ENCODE measurements at regions not wholly inside any gene's neighbourhood (a gene's known extent, or its start where the extent isn't known, plus 50 kb on each side); places are given as distances from the start of the nearest gene placed in this dataset.

GRCh38 chr2:236499691-236500578 is 69.7 kb upstream of the ACKR3 start:
- Histone ChIP-seq H3K9me3 (ENCODE audit: low read length) (no peaks in the 10 kb centered on the region), H3K4me1 (ENCODE audit: insufficient read depth, low read length) (no peaks in the 10 kb centered on the region), H3K36me3 (replicated peaks in 1 of 2; ENCODE audit: control insufficient read depth in 1 of 2, insufficient read depth in 2 of 2, low read length in 2 of 2) (no peaks in the 10 kb centered on the region), H2AFZ (ENCODE audit: low read length) (no peak overlapping the region), H3K79me2 (ENCODE audit: insufficient read depth, low read length) (no peaks in the 10 kb centered on the region), H4K20me1 (ENCODE audit: insufficient read depth, low read length) (no peaks in the 10 kb centered on the region), H3K27ac (ENCODE audit: extremely low read length, insufficient read depth, low read length) (no peak overlapping the region), H3K4me3 (replicated peaks in 1 of 3; ENCODE audit: insufficient read depth in 1 of 3, low read depth in 2 of 3, low read length in 3 of 3) (no peak overlapping the region), H3K9ac (ENCODE audit: insufficient read depth, low read depth, low read length) (no peak overlapping the region), H3K27me3 (ENCODE audit: control insufficient read depth in 1 of 2, insufficient read depth in 2 of 2, low read length in 2 of 2) (peaks cover 2 to 24% of the 10 kb centered on the region in 2 experiments), H3K4me2 (ENCODE audit: low read depth, low read length) (no peak overlapping the region)
- in situ Hi-C loops (cut with HindIII; ENCODE audit: extremely low pct_ligation_motif_present, low pct_unique_long_range_greater_than_20kb) (no loop called here), intact Hi-C loops (cut with micrococcal nuclease; ENCODE audit: unreplicated experiment) (no loop called here)
- CTCF ChIA-PET (ENCODE audit: low intra/inter-chr PET ratio, low total read pairs): no interaction called here
- FAIRE-seq (no peak), ATAC-seq (no peak), DNase-seq (ENCODE audit: low spot score) (no peak)
- WGBS (ENCODE audit: low lambda C conversion rate): 18% methylated on average over 14 of the region's 14 CpGs
- POLR2A ChIA-PET: no interaction called here
- no TSS peak for BruUV-seq (replicated peaks)
- TF ChIP-seq ZFP62 (CRISPR knock-in tag; IDR thresholded peaks at IDR 0.05): no peak
- TF ChIP-seq CREB1 (IDR thresholded peaks at IDR 0.05): peak; percentile 89
- no peak for TF ChIP-seq CREB1 (CRISPR knock-in tag; IDR thresholded peaks at IDR 0.05)

GRCh38 chr2:236501026-236501425 is 68.6 kb upstream of the ACKR3 start:
- ATAC-seq: no peak
- H3K36me3 ChIP-seq (replicated peaks in 1 of 2; ENCODE audit: control insufficient read depth in 1 of 2, insufficient read depth in 2 of 2, low read length in 2 of 2): no peaks in the 10 kb centered on the region
- POLR2A ChIA-PET: no interaction called here
- H3K9me3 ChIP-seq (ENCODE audit: low read length): no peaks in the 10 kb centered on the region
- H3K27ac ChIP-seq (ENCODE audit: extremely low read length, insufficient read depth, low read length): no peak overlapping the region
- no peaks in the 10 kb centered on the region for H3K79me2 ChIP-seq (ENCODE audit: insufficient read depth, low read length)
- DNase-seq (ENCODE audit: low spot score): no peak
- H3K4me1 ChIP-seq (ENCODE audit: insufficient read depth, low read length): no peaks in the 10 kb centered on the region
- no peak overlapping the region for H3K4me2 ChIP-seq (ENCODE audit: low read depth, low read length)
- peaks cover 2 to 25% of the 10 kb centered on the region in 2 experiments for H3K27me3 ChIP-seq (ENCODE audit: control insufficient read depth in 1 of 2, insufficient read depth in 2 of 2, low read length in 2 of 2)
- no TSS peak for BruUV-seq (replicated peaks)
- no peak overlapping the region for H3K9ac ChIP-seq (ENCODE audit: insufficient read depth, low read depth, low read length)
- CTCF ChIA-PET (ENCODE audit: low intra/inter-chr PET ratio, low total read pairs): no interaction called here
- H4K20me1 ChIP-seq (ENCODE audit: insufficient read depth, low read length): no peaks in the 10 kb centered on the region
- no peak overlapping the region for H3K4me3 ChIP-seq (replicated peaks in 1 of 3; ENCODE audit: insufficient read depth in 1 of 3, low read depth in 2 of 3, low read length in 3 of 3)
- 40% methylated on average over 6 of the region's 6 CpGs for WGBS (ENCODE audit: low lambda C conversion rate)
- FAIRE-seq: no peak
- no peak overlapping the region for H2AFZ ChIP-seq (ENCODE audit: low read length)
- TF ChIP-seq ZNF224 (CRISPR knock-in tag; IDR thresholded peaks at IDR 0.05): no peak
- no peak for TF ChIP-seq SP5 (CRISPR knock-in tag; IDR thresholded peaks at IDR 0.05; ENCODE audit: borderline replicate concordance, low read depth)
- TF ChIP-seq MXD4 (CRISPR knock-in tag; IDR thresholded peaks at IDR 0.05): no peak
- no peak for TF ChIP-seq YEATS2 (CRISPR knock-in tag; IDR thresholded peaks at IDR 0.05; ENCODE audit: borderline replicate concordance)
- TF ChIP-seq ZNF567 (CRISPR knock-in tag; IDR thresholded peaks at IDR 0.05; ENCODE audit: borderline replicate concordance): no peak
- no peak for TF ChIP-seq ATF7-NPFF (CRISPR knock-in tag; IDR thresholded peaks at IDR 0.05; ENCODE audit: low read depth)
- TF ChIP-seq RBFOX2 (IDR thresholded peaks at IDR 0.05; ENCODE audit: low read depth, low read length): no peak
- no peak for TF ChIP-seq ZNF546 (CRISPR knock-in tag; conservative IDR thresholded peaks at IDR 0.05)
- no peak for TF ChIP-seq SOX5 (CRISPR knock-in tag; IDR thresholded peaks at IDR 0.05; ENCODE audit: borderline replicate concordance)
- no peak for TF ChIP-seq ZNF550 (CRISPR knock-in tag; IDR thresholded peaks at IDR 0.05; ENCODE audit: borderline replicate concordance)
- in situ Hi-C loops (cut with HindIII; ENCODE audit: extremely low pct_ligation_motif_present, low pct_unique_long_range_greater_than_20kb) (no loop called here), intact Hi-C loops (cut with micrococcal nuclease; ENCODE audit: unreplicated experiment) (no loop called here)
